ENCODE measurements at regions not wholly inside any gene's neighbourhood (a gene's known extent, or its start where the extent isn't known, plus 50 kb on each side); places are given as distances from the start of the nearest gene placed in this dataset.

DNA sequence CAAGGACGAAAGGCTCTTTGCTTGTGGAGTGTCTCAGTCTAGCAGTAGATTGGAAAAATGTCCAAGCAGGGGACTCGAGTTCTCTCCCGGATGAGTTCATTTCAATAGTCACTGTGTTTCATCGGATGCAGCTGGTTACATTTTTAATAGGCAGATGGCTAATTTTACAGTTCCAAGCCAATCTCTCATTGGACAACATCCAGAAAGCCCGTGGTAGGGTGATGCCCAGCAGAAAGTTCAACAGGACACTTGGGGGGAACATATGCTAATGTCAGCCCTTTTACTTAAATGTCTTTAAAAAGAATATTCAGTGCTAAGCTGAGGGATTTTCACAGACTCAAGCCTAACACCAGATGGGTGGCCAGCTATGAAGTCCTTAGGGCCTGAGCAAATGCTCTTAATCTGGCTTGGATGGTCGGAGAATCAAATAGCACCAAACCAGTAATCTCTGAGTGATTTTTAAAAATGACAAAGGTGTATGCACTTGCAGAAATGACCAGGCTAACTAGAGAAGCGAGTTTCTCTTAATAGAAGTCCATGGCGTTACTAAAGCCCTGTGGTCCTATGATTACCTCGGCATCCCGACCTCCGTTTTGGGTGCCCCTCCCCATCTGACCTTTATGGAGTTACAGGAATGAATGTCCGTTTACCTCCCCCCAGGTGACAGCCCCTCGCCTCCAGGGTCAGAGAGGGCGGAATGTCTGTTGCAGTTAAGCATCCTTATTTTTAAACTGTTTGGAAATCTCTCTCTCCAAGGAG is 289.2 kb upstream of the SALL1 start:
- no peaks in the 10 kb centered on the region for H3K36me3 ChIP-seq (ENCODE audit: control insufficient read depth, insufficient read depth, low read length)
- H3K27ac ChIP-seq (ENCODE audit: low read depth, low read length, severe bottlenecking): no peak overlapping the region
- H3K4me1 ChIP-seq (ENCODE audit: control insufficient read depth, insufficient read depth, low read length, poor library complexity, severe bottlenecking): peaks cover 7% of the 10 kb centered on the region
- WGBS, 2 experiments (ENCODE audit: insufficient coverage in 2 of 2): 30 to 70% methylated on average over 7 to 12 of the region's 14 CpGs
- no peak overlapping the region for H3K4me3 ChIP-seq (ENCODE audit: extremely low read depth, insufficient read depth, low read length, poor library complexity, severe bottlenecking)
- H3K9me3 ChIP-seq (ENCODE audit: control insufficient read depth, low read length): no peaks in the 10 kb centered on the region

DNA sequence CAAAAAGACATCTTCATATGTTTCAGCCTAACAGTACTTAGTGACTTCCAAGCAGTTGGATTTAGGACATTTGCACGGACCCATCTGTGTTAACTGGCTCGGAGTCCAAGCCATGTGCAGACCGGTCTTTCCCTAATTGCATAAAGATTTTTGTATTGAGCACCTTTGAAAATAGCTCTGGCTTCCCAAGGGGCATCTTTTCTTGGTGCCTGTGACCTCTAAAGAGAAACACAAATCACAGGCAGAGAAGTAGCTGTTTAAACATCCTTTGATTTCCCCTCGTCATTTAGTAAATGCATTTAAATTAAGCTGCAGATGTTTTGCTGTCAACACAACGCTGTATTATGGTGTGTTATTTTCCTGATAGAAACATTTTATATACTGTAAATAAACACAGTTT is 288.2 kb upstream of the SALL1 start:
- H3K4me1 ChIP-seq (ENCODE audit: control insufficient read depth, insufficient read depth, low read length, poor library complexity, severe bottlenecking): peaks cover 7% of the 10 kb centered on the region
- 90 to 94% methylated on average over 2 of the region's 5 CpGs for WGBS, 2 experiments (ENCODE audit: insufficient coverage in 2 of 2)

DNA sequence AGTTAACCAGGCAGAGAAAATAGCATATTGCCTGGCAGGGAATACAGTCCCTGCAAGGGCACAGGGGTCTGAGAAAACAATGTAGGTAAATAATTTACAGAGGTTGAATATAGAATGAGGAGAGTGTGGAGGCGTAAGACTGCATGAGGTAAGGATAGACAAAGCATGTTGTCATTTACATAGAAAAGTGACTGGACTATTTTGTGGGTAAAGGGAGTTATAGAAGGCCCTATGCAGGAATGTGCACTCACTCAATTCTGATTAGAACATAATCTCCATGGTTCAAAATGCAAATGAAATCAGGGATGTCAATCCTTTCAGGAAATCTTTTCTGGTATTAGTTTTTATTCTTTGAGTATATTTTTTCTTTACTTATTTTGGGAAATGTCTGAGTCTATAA is 285.7 kb upstream of the SALL1 start:
- no peaks in the 10 kb centered on the region for H3K36me3 ChIP-seq (ENCODE audit: control insufficient read depth, insufficient read depth, low read length)
- H3K4me3 ChIP-seq (ENCODE audit: extremely low read depth, insufficient read depth, low read length, poor library complexity, severe bottlenecking): no peak overlapping the region
- peaks cover 12% of the 10 kb centered on the region for H3K4me1 ChIP-seq (ENCODE audit: control insufficient read depth, insufficient read depth, low read length, poor library complexity, severe bottlenecking)
- no peak overlapping the region for H3K27ac ChIP-seq (ENCODE audit: low read depth, low read length, severe bottlenecking)
- WGBS, 2 experiments (ENCODE audit: insufficient coverage in 2 of 2): 100% methylated on average over 1 of the region's 1 CpG
- no peaks in the 10 kb centered on the region for H3K9me3 ChIP-seq (ENCODE audit: control insufficient read depth, low read length)

More for the DNA sequence above, 288.2 kb upstream of the SALL1 start:
- Histone ChIP-seq H3K36me3 (ENCODE audit: control insufficient read depth, insufficient read depth, low read length) (no peaks in the 10 kb centered on the region), H3K4me3 (ENCODE audit: extremely low read depth, insufficient read depth, low read length, poor library complexity, severe bottlenecking) (no peak overlapping the region), H3K9me3 (ENCODE audit: control insufficient read depth, low read length) (no peaks in the 10 kb centered on the region), H3K27ac (ENCODE audit: low read depth, low read length, severe bottlenecking) (no peak overlapping the region)

DNA sequence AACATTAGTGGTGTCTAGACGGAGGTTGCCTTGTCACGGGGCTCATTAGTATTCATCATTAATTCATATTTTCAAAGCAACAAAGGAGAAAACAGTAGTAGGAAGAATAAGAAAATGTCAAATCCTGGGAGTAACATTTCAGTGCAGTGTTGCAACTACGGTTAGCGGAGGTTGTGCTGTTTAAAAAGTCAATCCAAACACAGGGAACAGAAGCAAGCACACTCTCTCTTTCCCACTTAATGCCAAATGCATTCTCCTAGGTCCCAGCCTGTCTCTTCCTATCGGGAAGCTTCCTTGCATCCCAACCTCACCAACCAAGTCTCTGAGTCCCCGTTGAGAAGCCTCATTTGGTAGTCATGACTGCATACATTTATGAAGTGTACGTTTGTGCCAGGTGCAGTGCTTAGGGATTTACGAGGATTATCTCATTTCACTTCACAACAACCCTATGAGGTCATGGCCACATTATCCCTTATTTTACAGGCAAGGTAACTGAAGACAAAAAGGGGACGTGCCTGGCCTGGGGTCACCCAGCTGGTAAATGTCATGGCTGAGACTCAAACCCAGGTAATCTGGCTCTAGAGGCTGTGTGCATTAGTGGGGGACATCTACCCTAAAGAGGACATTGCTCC is 283.6 kb upstream of the SALL1 start:
- 69 to 74% methylated on average over 2 to 5 of the region's 9 CpGs for WGBS, 2 experiments (ENCODE audit: insufficient coverage in 2 of 2)
- Histone ChIP-seq H3K9me3 (ENCODE audit: control insufficient read depth, low read length) (no peaks in the 10 kb centered on the region), H3K4me1 (ENCODE audit: control insufficient read depth, insufficient read depth, low read length, poor library complexity, severe bottlenecking) (peaks cover 11% of the 10 kb centered on the region), H3K36me3 (ENCODE audit: control insufficient read depth, insufficient read depth, low read length) (no peaks in the 10 kb centered on the region), H3K4me3 (ENCODE audit: extremely low read depth, insufficient read depth, low read length, poor library complexity, severe bottlenecking) (no peak overlapping the region), H3K27ac (ENCODE audit: low read depth, low read length, severe bottlenecking) (no peak overlapping the region)

DNA sequence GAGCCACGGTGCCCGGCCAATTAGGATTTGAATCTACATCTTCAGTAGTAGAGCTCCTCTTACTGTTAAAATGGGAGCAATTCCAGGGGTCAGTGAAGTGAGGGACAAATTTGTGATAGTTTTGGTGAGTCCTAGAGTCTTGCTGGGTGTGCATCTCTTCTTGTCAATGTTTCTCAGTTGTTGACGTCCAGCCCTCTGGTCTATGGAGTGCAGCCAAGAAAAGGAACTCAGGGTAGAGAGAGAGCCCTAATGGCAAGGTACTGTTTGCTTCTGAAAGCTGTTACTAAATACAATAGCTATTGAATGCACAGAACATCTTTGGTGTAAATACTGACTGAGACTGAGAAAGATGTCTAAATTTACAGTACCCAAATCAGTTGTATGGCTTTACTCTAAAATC is 282.5 kb upstream of the SALL1 start:
- Histone ChIP-seq H3K9me3 (ENCODE audit: control insufficient read depth, low read length) (no peaks in the 10 kb centered on the region), H3K4me3 (ENCODE audit: extremely low read depth, insufficient read depth, low read length, poor library complexity, severe bottlenecking) (no peak overlapping the region)
- 40 to 63% methylated on average over 2 to 3 of the region's 3 CpGs for WGBS, 2 experiments (ENCODE audit: insufficient coverage in 2 of 2)

DNA sequence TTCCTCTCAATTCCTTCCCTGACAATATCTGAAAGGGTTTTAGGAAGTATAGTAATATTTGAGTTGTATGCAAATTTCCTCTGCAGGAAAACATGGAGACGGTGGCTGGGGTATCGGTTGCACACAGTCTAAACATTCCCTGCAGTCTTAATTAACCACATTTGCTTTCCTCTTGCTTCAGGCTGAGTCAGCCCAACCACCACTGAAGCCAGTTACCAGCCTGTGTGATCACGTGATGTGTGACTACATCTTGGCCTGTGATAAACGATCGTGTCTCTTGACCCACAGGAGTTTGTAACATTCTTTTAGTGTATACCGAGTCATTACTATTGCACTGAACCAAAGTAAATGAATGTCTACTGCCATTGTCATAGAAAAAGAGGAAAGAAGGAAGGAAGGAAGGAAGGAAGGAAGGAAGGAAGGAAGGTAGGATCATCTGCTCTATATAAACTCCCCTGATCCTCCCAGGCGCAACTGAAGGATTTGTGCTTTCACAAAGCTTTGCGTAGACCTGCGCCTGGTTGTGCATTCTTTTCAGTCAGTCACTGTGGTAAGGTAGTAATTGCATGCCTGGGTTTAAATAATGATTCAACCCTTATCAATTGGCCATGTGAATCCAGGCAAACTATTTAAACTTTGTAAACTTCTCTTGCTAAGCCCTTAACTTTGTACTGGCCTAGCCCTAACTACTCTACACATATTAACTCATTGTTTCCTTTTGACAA is 280.6 kb upstream of the SALL1 start:
- Histone ChIP-seq H3K27ac (ENCODE audit: low read depth, low read length, severe bottlenecking) (peak overlapping the region; percentile 81), H3K4me1 (ENCODE audit: control insufficient read depth, insufficient read depth, low read length, poor library complexity, severe bottlenecking) (peaks cover 15% of the 10 kb centered on the region), H3K36me3 (ENCODE audit: control insufficient read depth, insufficient read depth, low read length) (no peaks in the 10 kb centered on the region), H3K9me3 (ENCODE audit: control insufficient read depth, low read length) (no peaks in the 10 kb centered on the region), H3K4me3 (ENCODE audit: extremely low read depth, insufficient read depth, low read length, poor library complexity, severe bottlenecking) (no peak overlapping the region)
- 55 to 76% methylated on average over 2 to 3 of the region's 9 CpGs for WGBS, 2 experiments (ENCODE audit: insufficient coverage in 2 of 2)

More for the DNA sequence above, 282.5 kb upstream of the SALL1 start:
- Histone ChIP-seq H3K4me1 (ENCODE audit: control insufficient read depth, insufficient read depth, low read length, poor library complexity, severe bottlenecking) (peaks cover 15% of the 10 kb centered on the region), H3K36me3 (ENCODE audit: control insufficient read depth, insufficient read depth, low read length) (no peaks in the 10 kb centered on the region), H3K27ac (ENCODE audit: low read depth, low read length, severe bottlenecking) (no peak overlapping the region)

DNA sequence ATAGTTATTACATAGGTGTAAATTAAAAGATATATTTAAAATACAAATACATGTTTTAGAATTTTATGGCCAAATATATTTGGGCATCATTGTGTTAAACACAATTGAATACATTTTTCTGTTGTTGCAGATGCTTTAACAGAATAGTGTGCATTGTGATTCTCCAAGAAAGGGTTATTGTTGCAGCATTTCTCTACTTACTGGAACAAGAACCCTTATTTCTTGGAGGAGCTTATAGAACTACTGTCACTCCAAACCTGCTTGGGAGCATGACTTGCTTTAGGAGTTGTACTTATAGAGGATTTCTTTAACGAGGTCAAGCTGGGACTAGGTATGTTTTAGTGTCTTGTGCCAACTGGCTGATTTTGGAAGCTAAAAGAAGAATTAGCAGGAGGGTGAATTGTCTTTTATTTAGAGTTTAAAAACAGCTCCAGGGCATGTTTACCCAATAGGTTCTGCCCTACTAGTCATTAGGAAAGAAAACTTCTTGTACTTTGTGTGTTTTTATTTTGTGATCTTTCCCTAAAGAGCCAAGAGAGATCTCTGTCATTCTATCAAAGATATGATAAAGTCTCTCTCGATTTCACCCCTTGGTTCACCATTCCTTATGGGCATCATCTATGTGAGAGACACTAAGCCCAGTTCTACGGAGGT is 279.8 kb upstream of the SALL1 start:
- H3K9me3 ChIP-seq (ENCODE audit: control insufficient read depth, low read length): no peaks in the 10 kb centered on the region
- H3K36me3 ChIP-seq (ENCODE audit: control insufficient read depth, insufficient read depth, low read length): no peaks in the 10 kb centered on the region
- no peak overlapping the region for H3K4me3 ChIP-seq (ENCODE audit: extremely low read depth, insufficient read depth, low read length, poor library complexity, severe bottlenecking)
- H3K4me1 ChIP-seq (ENCODE audit: control insufficient read depth, insufficient read depth, low read length, poor library complexity, severe bottlenecking): peaks cover 15% of the 10 kb centered on the region
- whole genome bisulfite sequencing, 2 experiments (ENCODE audit: insufficient coverage in 2 of 2): 60 to 67% methylated on average over 1 of the region's 3 CpGs
- H3K27ac ChIP-seq (ENCODE audit: low read depth, low read length, severe bottlenecking): peak overlapping the region; percentile 81

DNA sequence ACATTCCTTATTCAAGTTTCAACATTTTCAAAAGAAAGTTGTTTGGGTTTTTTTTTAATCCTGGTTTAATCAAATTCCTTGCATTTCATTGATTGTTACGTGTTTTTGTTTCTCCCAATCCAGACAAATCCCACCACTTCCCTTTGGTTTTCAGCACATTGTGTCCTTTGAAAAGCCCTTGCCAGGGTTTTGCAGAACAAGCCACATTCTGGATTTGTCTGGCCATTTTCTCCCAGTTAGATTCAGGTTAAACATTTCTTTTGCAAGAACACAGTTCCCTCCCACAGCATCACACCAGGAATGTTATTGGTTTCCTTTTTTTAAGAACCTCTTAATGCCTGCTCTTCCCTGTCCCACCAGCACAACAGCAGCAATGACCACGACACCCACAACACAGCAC is 278.0 kb upstream of the SALL1 start:
- H3K4me3 ChIP-seq (ENCODE audit: extremely low read depth, insufficient read depth, low read length, poor library complexity, severe bottlenecking): no peak overlapping the region
- H3K4me1 ChIP-seq (ENCODE audit: control insufficient read depth, insufficient read depth, low read length, poor library complexity, severe bottlenecking): peaks cover 15% of the 10 kb centered on the region
- H3K36me3 ChIP-seq (ENCODE audit: control insufficient read depth, insufficient read depth, low read length): no peaks in the 10 kb centered on the region
- H3K27ac ChIP-seq (ENCODE audit: low read depth, low read length, severe bottlenecking): no peak overlapping the region
- 89% methylated on average over 1 of the region's 2 CpGs; no CpG with 5 or more reads in 1 of the 2 experiments for WGBS, 2 experiments (ENCODE audit: insufficient coverage in 2 of 2)
- no peaks in the 10 kb centered on the region for H3K9me3 ChIP-seq (ENCODE audit: control insufficient read depth, low read length)

DNA sequence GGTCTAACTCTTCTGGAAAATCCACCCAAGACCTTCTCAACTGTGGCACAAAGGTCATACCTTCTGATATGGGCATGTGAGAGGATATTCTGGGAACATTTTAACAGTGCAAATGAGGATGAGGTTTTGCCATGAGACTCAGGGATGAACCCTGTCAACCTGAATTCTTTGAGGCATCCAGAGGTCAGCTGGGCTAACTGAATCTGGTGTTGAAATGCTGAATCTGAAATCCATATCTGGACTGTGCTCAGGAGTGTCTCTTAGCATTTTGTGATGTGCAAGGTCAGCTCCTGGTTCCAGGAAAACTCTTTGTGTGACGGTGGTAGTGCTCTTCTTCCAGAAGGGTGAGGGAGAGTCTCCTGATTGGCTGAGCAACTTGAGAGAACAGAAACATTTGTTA is 276.0 kb upstream of the SALL1 start:
- Histone ChIP-seq H3K27ac (ENCODE audit: low read depth, low read length, severe bottlenecking) (no peak overlapping the region), H3K9me3 (ENCODE audit: control insufficient read depth, low read length) (no peaks in the 10 kb centered on the region), H3K36me3 (ENCODE audit: control insufficient read depth, insufficient read depth, low read length) (no peaks in the 10 kb centered on the region), H3K4me3 (ENCODE audit: extremely low read depth, insufficient read depth, low read length, poor library complexity, severe bottlenecking) (no peak overlapping the region), H3K4me1 (ENCODE audit: control insufficient read depth, insufficient read depth, low read length, poor library complexity, severe bottlenecking) (peaks cover 13% of the 10 kb centered on the region)
- WGBS, 2 experiments (ENCODE audit: insufficient coverage in 2 of 2): 57 to 80% methylated on average over 1 of the region's 1 CpG

DNA sequence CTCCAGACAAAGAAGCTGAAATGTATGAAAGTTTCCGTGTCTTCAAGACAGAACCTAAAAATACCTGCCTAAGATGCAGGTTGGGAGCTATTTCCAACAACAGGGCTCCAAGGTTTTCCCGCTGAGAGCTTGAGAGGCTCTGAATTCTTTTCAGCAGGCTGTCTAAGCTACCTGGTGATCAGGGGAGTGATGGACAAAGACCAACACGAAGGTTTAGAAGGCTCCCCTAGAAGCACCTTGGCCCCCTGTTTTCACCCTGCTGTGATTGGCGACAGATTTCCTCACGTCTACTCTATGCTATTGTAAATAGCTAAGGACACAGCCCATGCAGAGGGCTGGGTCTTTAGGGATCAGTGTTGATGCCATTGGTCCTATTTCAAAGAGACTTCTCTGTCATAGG is 275.2 kb upstream of the SALL1 start:
- Histone ChIP-seq H3K27ac (ENCODE audit: low read depth, low read length, severe bottlenecking) (no peak overlapping the region), H3K36me3 (ENCODE audit: control insufficient read depth, insufficient read depth, low read length) (no peaks in the 10 kb centered on the region), H3K4me3 (ENCODE audit: extremely low read depth, insufficient read depth, low read length, poor library complexity, severe bottlenecking) (no peak overlapping the region), H3K9me3 (ENCODE audit: control insufficient read depth, low read length) (no peaks in the 10 kb centered on the region), H3K4me1 (ENCODE audit: control insufficient read depth, insufficient read depth, low read length, poor library complexity, severe bottlenecking) (peaks cover 8% of the 10 kb centered on the region)
- 38 to 39% methylated on average over 5 of the region's 5 CpGs for WGBS, 2 experiments (ENCODE audit: insufficient coverage in 2 of 2)

Measured in mesodermal cell (in vitro differentiated cells).